OCI-LY3 (cell line): ENCODE measurements at regions not wholly inside any gene's neighbourhood (a gene's known extent, or its start where the extent isn't known, plus 50 kb on each side); places are given as distances from the start of the nearest gene placed in this dataset.

Experiments
- CTCF ChIP-seq: fragments of 200-600, 300-600 bp; sonication (generic); IDR thresholded peaks from 2 replicates; pipeline ENCODE4 v1.5.1; 2014; ENCODE audit warnings: antibody characterized with exemption, low read length, low read depth
- EZH2phosphoT487 ChIP-seq: fragments of 200-600 bp; shearing (Covaris generic); IDR thresholded peaks from 2 replicates; pipeline ENCODE4 v1.6.1; 2018; ENCODE audit warnings: antibody characterized with exemption, mixed run types, low read depth

GRCh38 chr4:94076498-94076897, 131.2 kb upstream of the SMARCAD1 start:
- TF ChIP-seq CTCF (peak; percentile 26), EZH2phosphoT487 (no peak)
